GM11168 (cell line): ENCODE measurements at regions not wholly inside any gene's neighbourhood (a gene's known extent, or its start where the extent isn't known, plus 50 kb on each side); places are given as distances from the start of the nearest gene placed in this dataset.
"Not testable (repeated sequence)": the region's sequence is repeated elsewhere in the genome, so short reads cannot be mapped to it uniquely, and the experiment has no call there.

Experiments used
- in situ Hi-C: fragments of 300-500 bp; cut with MboI; formaldehyde crosslinking; loops from one replicate; pipeline ENCODE4 v1.12.0; 2022; ENCODE audit warnings: low sequenced_read_pairs; ENCODE audit not compliant: unreplicated experiment

DNA sequence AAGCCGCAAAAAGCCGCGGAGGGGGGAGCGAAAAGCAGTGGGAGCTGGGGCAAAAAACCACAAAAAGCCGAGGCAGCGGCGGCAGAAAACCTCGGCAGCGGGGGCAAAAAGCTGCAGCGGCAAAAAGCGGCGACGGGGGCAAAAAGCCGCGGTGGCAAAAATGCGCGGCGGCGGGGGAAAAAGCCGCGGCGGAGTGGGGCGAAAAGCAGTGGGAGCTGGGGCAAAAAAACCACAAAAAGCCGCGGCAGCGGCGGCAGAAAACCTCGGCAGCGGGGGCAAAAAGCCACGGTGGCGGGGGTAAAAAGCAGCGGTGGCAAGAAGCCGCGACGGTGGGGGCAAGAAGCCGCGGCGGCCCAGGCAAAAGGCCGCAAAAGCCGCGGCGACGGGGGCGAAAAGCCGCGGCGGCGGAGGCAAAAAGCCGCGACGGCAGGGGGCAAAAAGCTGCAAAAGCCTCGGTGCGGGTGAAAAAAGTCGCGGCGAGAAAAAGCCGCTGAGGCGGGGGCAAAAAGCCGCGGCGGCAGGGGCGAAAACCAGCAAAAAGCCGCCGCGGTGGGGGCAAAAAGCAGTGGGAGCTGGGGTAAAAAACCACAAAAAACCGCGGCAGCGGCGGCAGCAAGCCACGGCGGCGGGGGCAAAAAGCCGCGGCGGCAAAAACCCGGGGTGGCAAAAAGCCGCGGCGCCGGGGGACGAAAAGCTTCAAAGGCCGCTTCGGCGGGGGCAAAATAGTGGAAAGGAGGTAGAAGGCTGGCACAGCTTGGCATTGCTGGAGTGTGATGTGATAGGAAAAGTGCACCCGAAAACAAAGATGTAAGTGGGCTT is 135.9 kb downstream of the ZNF92 start:
- in situ Hi-C loops: no loop called here

DNA sequence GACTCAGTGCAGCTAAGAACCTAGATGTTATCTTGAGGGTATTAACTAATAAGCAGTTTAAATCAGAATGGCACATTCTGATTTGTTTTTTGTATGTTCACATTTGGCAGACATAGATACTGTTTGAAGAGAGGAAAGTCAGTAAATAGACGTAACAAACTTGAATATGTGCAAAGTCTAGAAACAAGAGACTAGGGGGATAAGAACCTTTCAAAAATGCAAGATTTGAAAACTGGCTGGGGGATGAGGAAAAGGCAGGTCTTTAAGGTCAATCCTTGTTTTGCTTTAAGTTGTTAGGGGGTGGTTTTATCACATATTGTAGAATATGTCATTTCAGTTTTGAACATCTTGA is 136.5 kb downstream of the ZNF92 start:
- in situ Hi-C loops: not testable (repeated sequence)

DNA sequence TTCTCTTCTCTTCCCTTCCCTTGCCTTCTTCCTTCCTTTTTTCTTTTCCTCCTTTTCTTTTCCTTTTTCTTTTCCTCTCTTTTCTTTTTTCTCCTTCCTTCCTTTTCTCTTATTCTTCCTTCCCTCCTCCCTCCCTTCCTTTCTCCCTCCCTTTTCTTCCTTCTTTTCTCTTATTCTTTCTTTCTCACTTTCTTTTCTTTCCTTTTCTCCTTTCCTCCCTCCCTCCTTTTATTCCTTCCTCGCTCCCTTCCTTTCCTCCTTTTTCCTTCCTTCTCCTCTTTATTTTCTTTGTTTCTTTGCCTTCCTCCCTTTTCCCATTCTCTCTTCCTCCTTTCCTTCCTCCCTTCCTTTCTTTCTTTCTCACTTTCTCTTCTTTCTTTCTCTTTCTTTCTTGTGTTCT is 146.1 kb downstream of the ZNF92 start:
- in situ Hi-C loops: not testable (repeated sequence)

DNA sequence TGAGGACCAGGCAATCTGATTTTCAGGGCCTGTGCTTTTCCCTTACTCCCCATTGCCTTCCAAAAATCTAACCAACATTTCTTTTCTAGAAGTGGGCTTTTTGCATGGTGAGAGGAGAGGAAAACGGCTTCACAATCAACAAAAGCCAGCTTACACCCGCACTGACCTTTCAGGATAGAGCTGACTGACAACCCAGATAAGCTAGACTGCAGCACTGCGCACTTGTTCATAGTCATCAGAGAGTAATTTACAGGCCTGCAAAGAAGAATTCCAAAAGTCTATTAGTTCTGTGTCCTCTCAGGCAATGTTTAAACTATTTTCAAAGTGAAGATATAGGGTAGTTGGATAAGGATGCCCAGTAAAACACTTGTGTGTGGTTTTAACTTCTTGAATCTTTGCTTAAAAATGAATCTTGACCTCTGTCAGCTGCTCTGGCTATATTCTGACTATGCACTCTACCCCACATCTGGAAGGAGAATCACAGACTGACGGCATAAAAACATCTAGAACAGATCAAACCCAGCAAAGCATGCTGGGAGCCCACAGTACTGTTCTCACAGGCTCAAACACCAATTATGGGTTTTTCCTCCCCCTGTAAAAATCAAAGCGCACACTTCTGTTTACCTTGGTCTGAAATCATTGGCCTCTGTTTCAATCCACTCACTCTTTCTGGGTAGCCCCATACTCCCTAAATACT is 172.0 kb downstream of the ZNF92 start:
- in situ Hi-C loops: not testable (repeated sequence)

DNA sequence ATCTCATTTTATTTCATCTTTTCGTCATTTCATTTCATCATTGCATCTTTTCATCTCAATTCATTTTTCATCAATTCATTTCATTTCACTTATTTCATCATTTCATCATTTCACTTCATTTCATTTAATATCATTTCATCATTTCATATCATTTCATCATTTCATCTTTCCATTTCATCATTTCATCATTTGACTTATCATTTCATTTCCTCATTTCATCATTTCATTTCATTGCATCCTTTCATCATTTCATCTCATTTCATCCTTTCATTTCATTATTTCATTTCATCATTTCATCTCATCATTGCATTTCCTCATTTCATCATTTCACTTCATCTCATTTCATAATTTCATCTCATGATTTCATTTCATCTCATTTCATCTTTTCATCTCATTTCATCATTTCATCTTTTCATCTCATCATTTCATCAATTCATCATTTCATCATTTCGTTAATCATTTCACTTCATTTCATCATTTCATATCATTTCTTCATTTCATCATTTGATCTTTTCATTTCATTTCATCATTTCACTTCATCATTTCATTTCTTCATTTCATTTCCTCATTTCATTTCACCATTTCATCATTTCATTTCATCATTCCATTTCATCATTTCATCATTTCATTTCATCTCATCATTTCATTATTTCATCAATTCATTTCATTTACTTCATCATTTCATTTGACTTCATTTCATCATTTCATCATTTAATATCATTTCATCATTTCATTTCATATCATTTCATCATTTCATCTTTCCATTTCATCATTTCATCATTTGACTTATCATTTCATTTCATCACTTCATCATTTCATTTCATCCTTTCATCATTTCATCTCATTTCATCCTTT is 176.2 kb downstream of the ZNF92 start:
- in situ Hi-C loops: not testable (repeated sequence)

DNA sequence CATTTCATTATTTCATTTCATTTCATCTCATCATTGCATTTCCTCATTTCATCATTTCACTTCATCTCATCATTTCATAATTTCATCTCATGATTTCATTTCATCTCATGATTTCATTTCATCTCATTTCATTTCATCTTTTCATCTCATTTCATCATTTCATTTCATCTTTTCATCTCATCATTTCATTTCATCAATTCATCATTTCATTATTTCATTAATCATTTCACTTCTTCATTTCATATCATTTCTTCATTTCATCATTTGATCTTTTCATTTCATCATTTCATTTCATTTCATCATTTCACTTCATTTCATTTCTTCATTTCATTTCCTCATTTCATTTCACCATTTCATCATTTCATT is 176.8 kb downstream of the ZNF92 start:
- in situ Hi-C loops: not testable (repeated sequence)

DNA sequence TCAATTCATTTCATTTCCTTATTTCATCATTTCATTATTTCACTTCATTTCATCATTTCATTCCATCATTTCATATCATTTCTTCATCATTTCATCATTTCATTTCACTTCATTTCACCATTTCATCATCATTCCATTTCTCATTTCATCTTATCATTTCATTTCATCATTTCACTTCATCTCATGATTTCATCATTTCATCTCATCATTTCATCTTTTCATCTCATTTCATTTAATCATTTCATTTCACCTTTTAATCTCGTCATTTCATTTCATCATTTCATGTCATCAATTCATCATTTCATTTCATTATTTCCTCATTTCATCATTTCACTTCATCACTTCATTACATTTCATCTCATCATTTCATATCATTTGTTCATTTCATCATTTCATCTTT is 177.4 kb downstream of the ZNF92 start:
- in situ Hi-C loops: not testable (repeated sequence)

DNA sequence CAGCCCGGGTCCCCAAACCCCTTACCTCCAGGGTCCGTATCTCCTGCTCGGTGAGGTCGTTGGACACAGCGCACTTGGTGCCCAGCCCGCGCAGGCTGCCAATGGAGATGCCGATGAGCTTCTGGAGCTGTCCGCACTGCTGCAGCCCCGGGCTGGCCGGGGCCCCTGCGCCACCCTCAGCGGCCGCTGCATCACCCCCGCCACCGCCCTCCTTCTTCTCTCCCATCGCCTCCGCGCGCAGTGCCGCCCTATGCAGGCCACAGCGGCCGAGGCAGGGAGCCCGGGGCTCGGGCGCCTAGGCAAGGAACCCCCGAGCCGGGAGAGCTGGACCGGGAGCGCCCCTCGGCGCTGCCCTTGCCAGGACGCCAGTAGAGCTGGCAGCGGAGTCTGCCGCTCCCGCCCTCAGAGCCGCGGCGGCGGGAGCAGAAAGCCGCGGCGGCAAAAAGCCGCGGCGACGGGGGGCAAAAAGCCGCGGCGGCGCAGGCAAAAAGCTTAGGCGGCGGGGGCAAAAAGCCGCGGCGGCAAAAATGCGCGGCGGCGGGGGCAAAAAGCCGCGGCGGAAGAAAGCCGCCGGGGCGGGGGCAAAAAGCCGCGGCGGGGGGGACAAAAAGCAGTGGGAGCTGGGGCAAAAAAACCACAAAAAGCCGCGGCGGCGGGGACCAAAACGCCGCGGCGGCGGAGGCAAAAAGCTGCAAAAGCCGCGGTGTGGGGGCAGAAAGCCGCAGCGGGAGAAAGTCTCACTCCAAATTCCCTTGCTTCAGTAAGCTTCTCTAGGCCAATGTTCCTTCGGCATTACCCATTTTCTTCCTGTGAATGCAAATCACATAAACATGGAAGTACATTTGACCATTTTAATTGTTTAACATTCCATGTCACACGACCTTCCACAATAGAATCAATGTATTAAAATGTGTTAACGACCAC is 181.2 kb downstream of the ZNF92 start:
- in situ Hi-C loops: not testable (repeated sequence)

DNA sequence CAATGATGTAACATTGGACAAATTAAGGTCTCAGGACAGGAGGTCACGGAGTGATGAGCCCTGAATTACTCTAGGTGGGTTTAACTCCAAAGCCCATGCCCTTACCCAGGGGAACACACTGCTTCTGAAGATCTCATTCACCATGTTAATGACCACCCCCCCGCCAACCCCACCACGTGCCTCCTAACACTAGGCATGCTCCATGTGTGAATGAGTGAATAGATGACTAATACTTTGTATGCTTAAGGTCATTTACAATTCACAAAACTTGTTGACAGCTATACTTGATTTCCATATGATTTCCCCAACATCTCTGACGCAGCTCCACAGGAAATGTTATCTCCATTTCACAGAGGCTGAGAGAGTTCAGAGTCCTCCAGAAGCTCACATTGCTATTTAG is 184.9 kb downstream of the ZNF92 start:
- in situ Hi-C loops: not testable (repeated sequence)

DNA sequence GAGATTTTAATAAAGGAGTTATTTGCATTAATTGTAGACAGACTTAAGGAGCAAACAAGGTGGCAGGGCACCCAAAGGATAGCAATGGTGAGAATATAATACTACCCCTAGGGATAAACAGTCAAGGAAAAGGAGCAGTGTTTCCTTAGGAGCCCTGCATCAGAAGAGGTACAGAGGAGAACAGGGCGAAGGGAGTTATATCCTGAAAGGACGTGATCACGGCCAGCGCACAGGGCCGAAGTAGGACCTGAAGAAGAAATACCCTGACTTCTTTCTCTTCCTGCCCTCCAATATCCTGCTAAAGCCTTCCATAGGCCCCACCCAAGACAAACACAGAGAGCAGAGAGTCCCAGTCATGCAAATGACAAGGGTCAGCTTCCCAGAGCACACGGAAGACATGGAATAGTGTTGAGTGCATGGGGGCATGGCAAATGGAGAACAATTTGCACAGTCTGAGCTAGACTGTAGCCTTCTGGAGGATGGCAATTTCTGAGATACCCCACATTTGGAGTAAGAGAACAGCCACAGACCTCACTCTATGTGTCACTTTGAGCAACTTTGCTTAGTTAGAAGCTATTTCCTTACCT is 188.2 kb downstream of the ZNF92 start:
- in situ Hi-C loops: not testable (repeated sequence)

DNA sequence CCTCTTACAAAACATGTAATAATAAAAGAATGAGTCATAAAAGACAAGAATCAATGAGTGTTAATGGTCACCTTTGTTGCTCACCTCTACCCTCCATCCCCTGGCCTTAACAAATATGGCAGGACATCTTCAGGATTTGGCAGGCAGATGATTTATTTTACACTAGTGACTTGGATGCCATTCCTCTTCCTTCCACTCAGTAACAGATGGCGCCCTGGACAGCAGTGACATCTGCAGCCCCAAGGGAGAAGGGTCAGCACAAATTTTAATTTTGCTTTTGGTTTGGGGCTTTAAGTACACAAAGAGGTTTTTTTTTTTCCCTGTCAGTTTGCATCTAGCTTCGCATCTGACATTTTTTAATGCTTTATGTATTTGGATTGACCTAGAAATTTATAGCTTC is 188.9 kb downstream of the ZNF92 start:
- in situ Hi-C loops: not testable (repeated sequence)

DNA sequence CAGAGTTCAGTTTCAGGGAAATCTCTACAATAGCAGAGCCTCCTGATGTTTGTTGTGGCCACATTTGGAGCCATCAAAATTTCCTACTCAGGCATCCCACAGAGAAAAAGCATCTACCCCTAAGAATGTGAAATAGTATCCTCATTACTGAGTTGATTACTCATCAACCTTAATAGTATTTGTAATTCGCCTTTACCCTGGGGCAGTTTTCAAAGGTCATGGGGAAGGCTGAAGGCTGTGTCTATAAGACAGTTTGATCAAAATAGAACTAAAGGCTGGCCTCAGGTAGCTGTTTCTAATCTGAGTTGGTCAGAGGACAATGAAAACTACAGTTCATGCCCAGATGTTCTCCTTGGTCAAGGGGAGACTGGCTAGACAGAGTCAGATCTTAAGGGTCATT is 189.7 kb downstream of the ZNF92 start:
- in situ Hi-C loops: not testable (repeated sequence)

DNA sequence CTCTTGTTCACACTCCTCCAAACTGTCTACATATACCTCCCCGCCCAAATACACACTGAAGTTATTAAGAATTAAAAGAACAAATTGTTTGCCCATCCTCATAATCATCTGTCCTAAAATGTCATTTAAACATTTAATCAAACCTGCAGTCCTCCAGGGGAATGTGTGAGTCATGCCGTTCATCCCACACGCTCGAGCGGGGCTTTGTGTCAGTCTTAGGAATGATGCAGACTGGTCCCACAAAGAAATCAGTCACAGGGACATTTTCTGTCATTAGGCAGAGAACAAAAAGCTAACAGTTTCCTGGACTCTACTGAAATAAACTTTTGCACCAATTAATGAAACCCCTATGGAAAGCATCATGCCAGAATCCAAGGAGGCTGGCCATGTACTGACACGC is 194.6 kb downstream of the ZNF92 start:
- in situ Hi-C loops: not testable (repeated sequence)

DNA sequence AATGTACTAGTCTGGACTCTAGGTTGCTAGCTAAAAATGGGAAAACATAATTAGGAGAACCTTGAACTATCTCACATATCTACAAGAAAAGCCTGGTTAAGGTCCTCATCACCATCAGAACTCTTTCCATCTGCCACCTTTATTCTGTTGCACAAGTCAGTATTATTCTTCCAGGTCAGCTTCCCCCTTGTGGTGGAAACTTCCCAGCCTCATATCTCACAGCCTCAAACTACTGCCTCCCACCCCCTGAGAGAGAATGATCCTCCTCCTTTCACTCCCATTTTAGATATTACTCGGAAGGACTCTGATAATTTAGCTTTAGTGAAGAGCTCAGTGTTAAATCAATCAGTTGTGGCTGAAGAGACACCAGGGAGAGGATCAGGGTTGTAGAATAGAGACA is 197.3 kb downstream of the ZNF92 start:
- in situ Hi-C loops: not testable (repeated sequence)

DNA sequence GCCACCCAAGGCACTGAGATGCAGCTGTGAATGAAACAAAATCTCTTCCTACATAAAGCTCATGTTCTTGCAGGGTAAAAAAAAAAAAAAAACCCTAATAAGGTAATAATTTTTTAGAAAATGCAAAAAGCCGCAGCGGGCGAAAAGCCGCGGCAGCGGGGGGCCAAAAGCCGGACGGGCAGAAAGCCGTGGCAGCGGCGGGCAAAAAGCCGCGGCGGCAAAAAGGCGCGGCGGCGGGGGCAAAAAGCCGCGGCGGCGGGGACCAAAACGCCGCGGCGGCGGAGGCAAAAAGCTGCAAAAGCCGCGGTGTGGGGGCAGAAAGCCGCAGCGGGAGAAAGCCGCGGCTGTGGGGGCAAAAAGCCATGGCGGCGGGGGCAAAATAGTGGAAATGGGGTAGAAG is 198.9 kb downstream of the ZNF92 start:
- in situ Hi-C loops: not testable (repeated sequence)

DNA sequence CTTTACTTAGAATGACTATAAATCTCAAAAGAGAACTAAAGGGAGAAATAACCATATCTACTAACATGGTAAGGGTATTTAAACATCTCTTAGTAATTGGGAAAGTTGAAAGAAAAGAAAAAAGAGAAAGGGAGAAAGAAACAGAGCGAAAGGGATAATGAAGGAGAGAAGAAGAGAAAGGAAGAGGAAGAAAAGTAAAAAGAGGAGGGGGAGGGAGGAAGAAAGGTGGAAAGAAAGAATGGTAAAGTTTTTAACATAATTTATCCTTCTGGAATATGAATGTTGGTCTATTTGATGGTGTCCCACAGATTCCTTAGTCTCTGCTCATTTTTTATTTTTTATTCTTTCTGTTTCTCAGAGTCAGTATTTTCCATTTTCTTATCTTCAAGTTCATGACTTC is 202.7 kb downstream of the ZNF92 start:
- in situ Hi-C loops: not testable (repeated sequence)

DNA sequence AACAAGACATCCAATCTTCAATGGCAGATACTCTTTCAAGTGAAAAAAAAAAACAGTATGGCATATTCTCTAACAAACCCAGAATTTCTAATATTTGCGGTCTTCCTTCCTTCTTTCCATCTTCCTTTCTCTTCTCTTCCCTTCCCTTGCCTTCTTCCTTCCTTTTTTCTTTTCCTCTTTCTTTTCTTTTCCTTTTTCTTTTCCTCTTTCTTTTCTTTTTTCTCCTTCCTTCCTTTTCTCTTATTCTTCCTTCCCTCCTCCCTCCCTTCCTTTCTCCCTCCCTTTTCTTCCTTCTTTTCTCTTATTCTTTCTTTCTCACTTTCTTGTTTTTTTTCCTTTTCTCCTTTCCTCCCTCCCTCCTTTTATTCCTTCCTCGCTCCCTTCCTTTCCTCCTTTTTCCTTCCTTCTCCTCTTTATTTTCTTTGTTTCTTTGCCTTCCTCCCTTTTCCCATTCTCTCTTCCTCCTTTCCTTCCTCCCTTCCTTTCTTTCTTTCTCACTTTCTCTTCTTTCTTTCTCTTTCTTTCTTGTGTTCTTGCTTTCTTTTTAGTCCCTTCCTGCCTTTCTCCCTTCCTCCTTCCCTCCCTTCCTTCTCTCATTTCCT is 209.0 kb downstream of the ZNF92 start:
- in situ Hi-C loops: not testable (repeated sequence)

DNA sequence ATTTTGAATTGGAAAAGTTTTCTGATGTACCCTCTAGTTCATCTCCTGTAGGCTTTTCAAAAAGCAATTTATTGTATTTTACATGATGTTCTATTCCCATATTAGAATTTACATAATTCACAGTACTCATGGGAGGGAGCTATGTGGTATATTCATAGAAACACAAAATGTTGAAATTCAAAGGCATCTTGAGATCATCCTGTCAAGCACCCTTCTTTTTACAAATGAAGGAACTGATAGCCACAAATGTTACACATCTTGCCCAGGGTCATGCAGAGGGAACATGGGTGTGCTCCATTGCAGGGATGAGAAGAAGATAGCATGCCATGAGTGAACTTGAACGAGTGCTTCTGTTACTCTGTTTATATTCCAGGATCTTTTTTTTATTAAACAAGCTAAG is 228.8 kb downstream of the ZNF92 start:
- in situ Hi-C loops: not testable (repeated sequence)

DNA sequence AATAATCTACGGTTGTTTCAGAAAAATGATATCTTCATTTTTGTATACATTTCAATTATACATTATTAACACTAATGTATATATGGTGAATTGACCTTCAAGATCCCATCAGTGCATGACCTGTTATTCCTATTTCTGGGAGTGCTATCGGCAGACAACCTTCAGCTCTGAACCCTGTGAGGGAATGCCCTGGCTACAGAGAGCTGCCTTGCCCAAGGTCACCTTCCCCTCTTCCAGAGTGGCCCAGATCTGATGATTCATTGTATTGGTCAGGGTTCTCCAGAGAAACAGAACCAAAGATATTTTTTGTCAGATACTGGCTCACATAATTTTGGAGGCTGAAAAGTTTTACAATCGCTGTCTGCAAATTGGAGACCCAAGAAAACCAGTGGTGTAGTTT is 235.5 kb downstream of the ZNF92 start:
- in situ Hi-C loops: no loop called here
